Stimulated activated naive B cell treated with anti-CD40 and anti-IgM and Interleukin-4, amounts not matched to agents 10 μg/mL and 1 μg/mL and 100 μg/mL, for 72 hours (primary cell): ENCODE measurements at regions not wholly inside any gene's neighbourhood (a gene's known extent, or its start where the extent isn't known, plus 50 kb on each side); places are given as distances from the start of the nearest gene placed in this dataset.

Experiments used
- ATAC-seq, 2 donors: fragments of 150-1000 bp; cut with Tn5 transposase; replicated peaks; 2 replicates each; pipeline ENCODE4 v1.10.0; 2021; ENCODE audit warnings: moderate library complexity in 1 of 2
- DNase-seq: peaks from one replicate; pipeline ENCODE4 v3.0.0; 2021
- H3K27ac Mint-ChIP-seq: one replicate; pipeline ENCODE4 v1.8.0; 2022; ENCODE audit warnings: mild to moderate bottlenecking, mixed read lengths
- H3K27me3 Mint-ChIP-seq, 2 donors: one replicate each; pipeline ENCODE4 v1.8.0; 2022; ENCODE audit warnings: mixed read lengths in 2 of 2
- H3K36me3 Mint-ChIP-seq, 2 donors: one replicate each; pipeline ENCODE4 v1.8.0; 2022; ENCODE audit warnings: mixed read lengths in 2 of 2, mild to moderate bottlenecking in 1 of 2
- H3K4me1 Mint-ChIP-seq, 2 donors: one replicate each; pipeline ENCODE4 v1.8.0; 2022; ENCODE audit warnings: mixed read lengths in 2 of 2, mild to moderate bottlenecking in 1 of 2
- H3K4me3 Mint-ChIP-seq, 2 donors: one replicate each; pipeline ENCODE4 v1.8.0; 2022; ENCODE audit warnings: mild to moderate bottlenecking in 2 of 2, mixed read lengths in 2 of 2, moderate library complexity in 1 of 2
- H3K9me3 Mint-ChIP-seq, 2 donors: one replicate each; pipeline ENCODE4 v1.8.0; 2022; ENCODE audit warnings: mixed read lengths in 2 of 2, mild to moderate bottlenecking in 1 of 2

- Mint-ChIP-seq H3K4me1 (no peaks in the 10 kb centered on the region), H3K9me3 (peaks cover 11 to 12% of the 10 kb centered on the region in 2 donors), H3K27ac (no peak overlapping the region), H3K36me3 (no peaks in the 10 kb centered on the region), H3K4me3 (no peak overlapping the region), H3K27me3 (peaks cover 30 to 49% of the 10 kb centered on the region in 2 donors)
- ATAC-seq (no peak), DNase-seq (no peak)
Measured at GRCh38 chr17:73806768-73807167, 162.5 kb upstream of the SDK2 start.

- peaks cover under 1 to 5% of the 10 kb centered on the region in 2 donors for H3K27me3 Mint-ChIP-seq
- H3K27ac Mint-ChIP-seq: no peak overlapping the region
- no peaks in the 10 kb centered on the region for H3K36me3 Mint-ChIP-seq
- no peak overlapping the region for H3K4me3 Mint-ChIP-seq
- ATAC-seq (no peak), DNase-seq (no peak)
- peaks cover 0 to 1% of the 10 kb centered on the region in 2 donors for H3K9me3 Mint-ChIP-seq
- H3K4me1 Mint-ChIP-seq: no peaks in the 10 kb centered on the region
Measured at GRCh38 chr17:73813201-73813600, 169.0 kb upstream of the SDK2 start.

DNA sequence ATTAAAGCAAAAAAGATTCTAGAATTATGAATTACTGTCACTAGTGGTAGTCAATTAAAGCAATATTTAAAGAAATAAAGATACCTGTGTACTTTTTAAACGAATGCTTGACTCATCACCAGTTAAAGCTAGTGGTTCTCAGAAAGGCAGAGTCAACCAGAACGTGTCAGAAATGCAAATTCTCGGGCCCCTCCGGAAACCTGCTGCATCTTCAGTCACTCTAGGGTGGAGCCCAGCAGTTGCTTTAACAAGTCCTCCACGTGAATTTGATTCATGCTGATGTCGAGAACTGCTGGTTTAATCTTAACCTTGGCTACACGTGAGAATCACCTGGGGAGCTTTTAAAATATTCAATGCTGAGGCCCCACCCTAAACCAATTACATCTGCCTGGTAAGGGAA, 169.8 kb upstream of the SDK2 start:
- Mint-ChIP-seq H3K27ac (no peak overlapping the region), H3K4me1 (no peaks in the 10 kb centered on the region), H3K36me3 (no peaks in the 10 kb centered on the region), H3K9me3 (peaks cover 0 to 6% of the 10 kb centered on the region in 2 donors), H3K27me3 (peaks cover 0 to 4% of the 10 kb centered on the region in 2 donors), H3K4me3 (no peak overlapping the region)
- DNase-seq (no peak), ATAC-seq (no peak)

DNA sequence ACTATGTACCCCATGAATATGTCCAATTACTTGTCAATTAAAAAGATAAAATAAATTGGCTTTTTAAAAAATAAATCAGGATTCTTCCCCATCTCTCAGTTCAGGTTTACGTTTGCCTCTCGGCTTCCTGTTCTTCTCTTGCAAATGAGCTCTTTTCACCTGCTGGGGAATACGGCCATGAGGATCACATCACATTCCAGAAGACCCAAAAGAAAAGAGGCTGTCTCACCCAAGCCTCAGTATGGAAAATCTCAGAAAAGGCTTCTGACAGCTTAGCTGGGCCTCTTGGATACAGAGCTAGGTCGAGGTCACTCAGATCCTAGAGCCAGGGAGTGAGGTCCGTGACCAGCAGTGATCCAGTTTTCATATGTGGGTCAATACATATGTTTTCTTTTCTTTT, 171.2 kb upstream of the SDK2 start:
- no peaks in the 10 kb centered on the region for H3K36me3 Mint-ChIP-seq
- H3K4me3 Mint-ChIP-seq: no peak overlapping the region
- ATAC-seq (no peak), DNase-seq (no peak)
- H3K4me1 Mint-ChIP-seq: no peaks in the 10 kb centered on the region
- H3K9me3 Mint-ChIP-seq: peaks cover 0 to 9% of the 10 kb centered on the region in 2 donors
- H3K27ac Mint-ChIP-seq: no peak overlapping the region
- peaks cover 0 to 4% of the 10 kb centered on the region in 2 donors for H3K27me3 Mint-ChIP-seq

- H3K27me3 Mint-ChIP-seq: peaks cover 4 to 23% of the 10 kb centered on the region in 2 donors
- no peak for ATAC-seq
- no peak for DNase-seq
- H3K4me3 Mint-ChIP-seq: no peak overlapping the region
- no peaks in the 10 kb centered on the region for H3K36me3 Mint-ChIP-seq
- H3K4me1 Mint-ChIP-seq: no peaks in the 10 kb centered on the region
- no peak overlapping the region for H3K27ac Mint-ChIP-seq
- peaks cover 0 to 9% of the 10 kb centered on the region in 2 donors for H3K9me3 Mint-ChIP-seq
Measured at GRCh38 chr17:73819440-73820395, 175.5 kb upstream of the SDK2 start.

DNA sequence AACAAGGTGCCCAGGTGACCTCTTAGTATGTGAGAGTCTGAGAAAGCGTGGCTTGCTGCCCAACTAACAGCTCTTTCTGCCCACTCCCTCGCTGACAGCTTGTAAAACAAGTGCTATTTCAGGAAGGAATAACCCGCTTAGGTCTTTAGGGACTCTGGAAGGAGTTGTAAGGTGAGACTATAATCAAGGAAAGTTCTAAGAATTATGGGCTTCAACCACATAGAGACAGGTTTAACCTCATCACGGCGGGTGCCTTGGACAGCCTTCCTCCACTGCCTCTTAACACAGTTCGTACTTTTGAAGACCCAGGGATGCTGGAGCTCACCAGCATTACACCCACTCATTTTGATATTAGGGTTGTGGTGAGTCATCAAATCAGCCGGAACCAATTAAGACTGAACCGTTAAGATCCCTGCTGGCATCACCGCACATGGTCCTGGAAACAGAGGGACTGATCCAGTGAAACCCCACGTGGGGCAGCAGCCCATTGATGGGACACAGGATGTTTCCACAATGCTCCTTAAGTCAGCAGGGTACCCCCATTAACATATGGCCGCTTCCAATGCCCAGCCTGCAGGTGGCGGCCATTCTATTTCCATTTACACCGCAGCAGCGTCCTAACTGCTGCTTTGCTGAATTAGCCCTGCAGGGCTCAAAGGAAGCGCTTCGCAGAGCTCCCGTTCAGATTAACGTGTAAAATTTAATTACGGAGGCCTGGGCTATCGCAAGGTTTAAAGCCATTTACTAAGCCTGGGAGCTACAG, 176.6 kb upstream of the SDK2 start:
- peak; percentile 39 to 42 for ATAC-seq
- H3K9me3 Mint-ChIP-seq: peaks cover 0 to 9% of the 10 kb centered on the region in 2 donors
- no peaks in the 10 kb centered on the region for H3K4me1 Mint-ChIP-seq
- no peak overlapping the region for H3K4me3 Mint-ChIP-seq
- no peaks in the 10 kb centered on the region for H3K36me3 Mint-ChIP-seq
- DNase-seq: no peak
- no peak overlapping the region for H3K27ac Mint-ChIP-seq
- peaks cover 4 to 23% of the 10 kb centered on the region in 2 donors for H3K27me3 Mint-ChIP-seq

GRCh38 chr17:73821665-73822064, 177.4 kb upstream of the SDK2 start:
- no peaks in the 10 kb centered on the region for H3K36me3 Mint-ChIP-seq
- no peaks in the 10 kb centered on the region for H3K4me1 Mint-ChIP-seq
- H3K27me3 Mint-ChIP-seq: peaks cover 4 to 23% of the 10 kb centered on the region in 2 donors
- H3K9me3 Mint-ChIP-seq: peaks cover 0 to 9% of the 10 kb centered on the region in 2 donors
- no peak for ATAC-seq
- H3K4me3 Mint-ChIP-seq: no peak overlapping the region
- no peak for DNase-seq
- H3K27ac Mint-ChIP-seq: no peak overlapping the region

DNA sequence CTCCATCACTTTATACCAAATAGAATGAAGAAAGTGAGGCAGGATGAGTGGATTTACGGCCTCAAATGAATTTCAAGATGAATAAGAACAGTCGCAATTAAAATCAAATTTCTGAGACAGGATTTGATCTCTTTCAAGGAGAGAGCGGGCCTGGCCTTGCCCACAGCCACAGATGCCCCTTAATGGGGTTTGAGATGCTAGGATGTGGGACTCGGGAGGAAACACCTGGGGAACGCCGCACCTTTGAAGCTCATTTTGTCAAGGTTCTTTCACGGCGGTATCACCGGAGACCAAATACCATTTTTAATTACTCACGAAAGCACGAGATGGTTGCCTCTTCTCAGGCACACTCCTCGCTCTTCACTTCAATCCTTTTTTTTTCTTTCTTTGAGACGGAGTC, 178.1 kb upstream of the SDK2 start:
- H3K27me3 Mint-ChIP-seq: peaks cover 4 to 23% of the 10 kb centered on the region in 2 donors
- H3K9me3 Mint-ChIP-seq: peaks cover 0 to 9% of the 10 kb centered on the region in 2 donors
- no peak overlapping the region for H3K4me3 Mint-ChIP-seq
- no peaks in the 10 kb centered on the region for H3K4me1 Mint-ChIP-seq
- ATAC-seq (no peak), DNase-seq (no peak)
- H3K36me3 Mint-ChIP-seq: no peaks in the 10 kb centered on the region
- no peak overlapping the region for H3K27ac Mint-ChIP-seq

- ATAC-seq (no peak), DNase-seq (no peak)
- H3K27ac Mint-ChIP-seq: no peak overlapping the region
- H3K36me3 Mint-ChIP-seq: no peaks in the 10 kb centered on the region
- peaks cover 0 to 5% of the 10 kb centered on the region in 2 donors for H3K9me3 Mint-ChIP-seq
- H3K4me1 Mint-ChIP-seq: no peaks in the 10 kb centered on the region
- no peak overlapping the region for H3K4me3 Mint-ChIP-seq
- peaks cover 4 to 23% of the 10 kb centered on the region in 2 donors for H3K27me3 Mint-ChIP-seq
Measured at GRCh38 chr17:73823684-73824083, 179.4 kb upstream of the SDK2 start.

DNA sequence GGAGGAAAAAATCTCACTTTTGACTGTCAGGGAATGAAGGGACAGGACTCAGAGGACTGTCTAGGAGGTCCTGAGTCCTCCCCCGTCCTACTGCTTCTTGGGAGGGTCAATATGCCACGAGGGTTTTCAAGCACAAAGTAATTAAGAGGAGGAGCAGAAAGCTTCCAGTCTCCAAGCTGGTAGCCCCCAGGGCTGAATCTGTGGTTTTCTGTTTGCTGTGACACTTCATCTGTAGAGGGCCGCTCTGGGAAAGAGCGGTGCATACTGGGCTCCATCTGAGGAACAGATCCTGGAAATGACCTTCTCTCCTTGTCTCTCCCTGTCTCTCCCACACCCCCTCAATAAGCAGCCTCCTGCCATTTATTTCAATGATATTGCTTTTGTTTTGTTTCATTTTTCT, 180.1 kb upstream of the SDK2 start:
- no peak overlapping the region for H3K4me3 Mint-ChIP-seq
- no peaks in the 10 kb centered on the region for H3K4me1 Mint-ChIP-seq
- DNase-seq (no peak), ATAC-seq (no peak)
- peaks cover 0 to 2% of the 10 kb centered on the region in 2 donors for H3K9me3 Mint-ChIP-seq
- no peaks in the 10 kb centered on the region for H3K36me3 Mint-ChIP-seq
- H3K27me3 Mint-ChIP-seq: peaks cover 4 to 23% of the 10 kb centered on the region in 2 donors
- H3K27ac Mint-ChIP-seq: no peak overlapping the region

DNA sequence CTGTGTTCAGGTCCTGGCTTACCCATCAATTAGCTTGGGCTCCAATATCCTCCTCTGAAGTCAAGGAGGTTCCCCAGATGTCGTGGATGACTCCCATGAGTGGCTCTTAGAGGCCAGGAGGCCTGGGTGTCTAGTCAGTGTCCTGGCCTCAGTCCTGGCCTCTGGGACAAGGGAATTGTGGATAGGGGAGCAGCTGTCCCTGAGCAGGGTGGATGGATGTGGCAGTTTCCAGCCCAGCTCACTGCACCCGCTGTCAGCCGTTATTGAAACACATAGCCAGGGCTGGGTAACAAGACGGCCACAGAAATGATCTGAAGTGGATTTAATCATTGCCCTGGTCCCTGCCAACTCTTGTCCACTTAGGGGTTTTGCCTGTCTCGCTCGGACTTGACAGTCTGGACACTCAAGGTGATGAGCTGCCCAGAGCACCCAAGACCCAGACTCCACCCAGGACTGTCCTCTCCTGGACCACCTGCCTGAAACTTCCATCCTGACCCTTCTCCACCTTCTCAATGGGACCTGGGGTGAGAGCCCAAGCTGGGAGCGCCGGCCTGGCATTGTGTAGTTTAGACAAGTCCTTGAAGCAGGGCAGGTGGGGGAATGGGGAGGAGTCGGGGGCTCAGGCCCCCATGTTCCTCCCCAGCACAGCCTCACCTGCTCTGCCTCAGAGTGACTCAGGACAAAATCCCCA, 182.1 kb upstream of the SDK2 start:
- H3K9me3 Mint-ChIP-seq: no peaks in the 10 kb centered on the region
- no peak for ATAC-seq
- no peak for DNase-seq
- H3K4me1 Mint-ChIP-seq: no peaks in the 10 kb centered on the region
- no peaks in the 10 kb centered on the region for H3K36me3 Mint-ChIP-seq
- H3K27me3 Mint-ChIP-seq: peaks cover 10 to 26% of the 10 kb centered on the region in 2 donors
- H3K4me3 Mint-ChIP-seq: no peak overlapping the region
- H3K27ac Mint-ChIP-seq: no peak overlapping the region

DNA sequence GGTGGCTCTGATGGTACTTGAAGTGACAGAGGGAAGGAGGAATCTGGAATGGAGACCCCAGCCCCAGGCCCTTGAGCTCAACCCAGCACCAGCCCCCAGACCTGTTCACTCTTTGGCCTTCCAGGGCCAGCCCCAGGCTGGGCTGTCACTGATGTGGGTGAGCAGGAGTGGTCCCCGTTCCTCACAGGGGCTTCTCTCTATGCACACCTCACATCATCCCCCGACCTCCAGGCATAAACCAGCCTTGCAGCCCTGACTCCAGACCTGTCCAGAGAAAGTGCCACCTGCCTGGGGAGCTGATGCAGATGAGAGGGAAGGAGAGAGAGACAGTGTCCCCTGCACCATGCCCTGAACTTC, 182.6 kb upstream of the SDK2 start:
- no peaks in the 10 kb centered on the region for H3K4me1 Mint-ChIP-seq
- no peaks in the 10 kb centered on the region for H3K9me3 Mint-ChIP-seq
- H3K4me3 Mint-ChIP-seq: no peak overlapping the region
- ATAC-seq (no peak), DNase-seq (no peak)
- H3K27ac Mint-ChIP-seq: no peak overlapping the region
- no peaks in the 10 kb centered on the region for H3K36me3 Mint-ChIP-seq
- H3K27me3 Mint-ChIP-seq: peaks cover 10 to 21% of the 10 kb centered on the region in 2 donors

DNA sequence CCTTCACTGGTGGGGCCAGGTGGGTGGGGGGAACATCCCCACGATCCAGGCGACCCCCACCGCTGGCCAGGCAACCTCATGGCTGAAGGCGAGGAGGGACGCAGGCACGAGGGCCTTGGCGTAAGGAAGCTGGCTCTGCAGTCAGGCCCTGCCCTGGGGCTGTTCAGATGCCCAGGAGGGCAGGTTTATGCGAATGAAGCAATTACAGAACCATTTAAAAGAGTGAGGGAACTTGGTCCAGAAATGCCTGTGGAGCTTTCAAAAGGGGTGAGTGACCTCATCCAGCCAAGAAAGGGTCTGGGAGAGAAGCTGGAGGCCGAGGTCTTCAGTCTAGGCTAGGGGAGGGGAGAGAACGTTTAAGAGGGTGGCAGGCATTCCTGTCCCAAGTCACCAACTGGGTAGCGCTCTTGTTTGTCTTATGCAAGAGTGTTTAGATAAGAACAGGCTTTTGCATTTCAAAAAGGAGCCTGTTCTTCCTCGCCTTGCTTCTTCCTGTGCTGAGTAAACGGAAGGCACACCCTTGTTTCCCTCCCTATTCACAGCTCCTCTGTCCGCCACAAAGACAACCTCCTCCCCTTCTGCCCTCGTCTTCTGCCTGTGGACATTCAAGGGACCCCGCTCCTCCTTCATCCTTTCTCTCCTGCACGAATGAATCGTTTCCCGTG, 183.5 kb upstream of the SDK2 start:
- Mint-ChIP-seq H3K9me3 (no peaks in the 10 kb centered on the region), H3K27me3 (peaks cover 7 to 12% of the 10 kb centered on the region in 2 donors), H3K27ac (no peak overlapping the region), H3K4me1 (no peaks in the 10 kb centered on the region), H3K36me3 (no peaks in the 10 kb centered on the region), H3K4me3 (no peak overlapping the region)
- ATAC-seq (no peak), DNase-seq (no peak)
